H9 (cell line): ENCODE measurements at regions not wholly inside any gene's neighbourhood (a gene's known extent, or its start where the extent isn't known, plus 50 kb on each side); places are given as distances from the start of the nearest gene placed in this dataset.

ENCODE experiments used
- DNase-seq: peaks from one replicate; pipeline ENCODE4 v3.0.0-alpha.2; 2017
- H2AFZ ChIP-seq: one replicate; pipeline ENCODE4 v1.6.1; 2013; ENCODE audit warnings: mild to moderate bottlenecking, low read length, control low read depth, moderate library complexity
- H2AK5ac ChIP-seq: 2 replicates; pipeline ENCODE4 v1.6.1; 2013; ENCODE audit warnings: low read length, control low read depth, mixed read lengths; ENCODE audit not compliant: insufficient read length
- H2BK120ac ChIP-seq: one replicate; pipeline ENCODE4 v1.6.1; 2013; ENCODE audit warnings: low read depth, mild to moderate bottlenecking, low read length, control low read depth, inconsistent platforms; ENCODE audit not compliant: poor library complexity, severe bottlenecking
- H2BK12ac ChIP-seq: 2 replicates; pipeline ENCODE4 v1.6.1; 2013; ENCODE audit warnings: low read length, control low read depth, mixed read lengths, low read depth; ENCODE audit not compliant: insufficient read length
- H2BK15ac ChIP-seq: 2 replicates; pipeline ENCODE4 v1.6.1; 2013; ENCODE audit warnings: low read depth, low read length, control low read depth
- H2BK20ac ChIP-seq: one replicate; pipeline ENCODE4 v1.6.1; 2013; ENCODE audit warnings: low read depth, mild to moderate bottlenecking, low read length, control low read depth, inconsistent platforms; ENCODE audit not compliant: poor library complexity, severe bottlenecking
- H2BK5ac ChIP-seq: 2 replicates; pipeline ENCODE4 v1.6.1; 2013; ENCODE audit warnings: low read length, control low read depth, mixed read lengths; ENCODE audit not compliant: insufficient read length
- H3K14ac ChIP-seq: 2 replicates; pipeline ENCODE4 v1.6.1; 2013; ENCODE audit warnings: low read length, control low read depth; ENCODE audit not compliant: insufficient read depth
- H3K18ac ChIP-seq: 2 replicates; pipeline ENCODE4 v1.6.1; 2013; ENCODE audit warnings: low read depth, mild to moderate bottlenecking, mixed read lengths, low read length, control low read depth; ENCODE audit not compliant: insufficient read length
- H3K23ac ChIP-seq: 2 replicates; pipeline ENCODE4 v1.6.1; 2013; ENCODE audit warnings: low read length, control low read depth, mixed read lengths, low read depth; ENCODE audit not compliant: insufficient read length
- H3K23me2 ChIP-seq: 2 replicates; pipeline ENCODE4 v1.6.1; 2013; ENCODE audit warnings: low read depth, mild to moderate bottlenecking, mixed read lengths, low read length, control low read depth; ENCODE audit not compliant: insufficient read length, poor library complexity, severe bottlenecking
- H3K27ac ChIP-seq: 2 replicates; pipeline ENCODE4 v1.5.1; 2013; ENCODE audit warnings: low read length, control low read depth, mixed read lengths, low read depth; ENCODE audit not compliant: insufficient read length
- H3K27me3 ChIP-seq: 2 replicates; pipeline ENCODE4 v1.6.1; 2013; ENCODE audit warnings: low read length, control low read depth, inconsistent platforms; ENCODE audit not compliant: insufficient read depth
- H3K4ac ChIP-seq: 2 replicates; pipeline ENCODE4 v1.6.1; 2013; ENCODE audit warnings: low read depth, mild to moderate bottlenecking, control low read depth, inconsistent platforms, low read length, moderate library complexity
- H3K4me1 ChIP-seq: 2 replicates; pipeline ENCODE4 v1.6.1; 2013; ENCODE audit warnings: low read length, control low read depth, inconsistent platforms; ENCODE audit not compliant: insufficient read depth
- H3K4me2 ChIP-seq: 2 replicates; pipeline ENCODE4 v1.6.1; 2013; ENCODE audit warnings: low read length, control low read depth, mixed read lengths; ENCODE audit not compliant: insufficient read length, insufficient read depth
- H3K56ac ChIP-seq: 2 replicates; pipeline ENCODE4 v1.6.1; 2013; ENCODE audit warnings: low read depth, mild to moderate bottlenecking, mixed read lengths, low read length, control low read depth; ENCODE audit not compliant: insufficient read length
- H3K79me1 ChIP-seq: 2 replicates; pipeline ENCODE4 v1.6.1; 2013; ENCODE audit warnings: low read depth, mild to moderate bottlenecking, moderate library complexity, low read length, control low read depth, inconsistent platforms; ENCODE audit not compliant: insufficient read depth, poor library complexity, severe bottlenecking
- H3K79me2 ChIP-seq: 2 replicates; pipeline ENCODE4 v1.6.1; 2013; ENCODE audit warnings: low read length, control low read depth, inconsistent platforms; ENCODE audit not compliant: insufficient read depth
- H3K9ac ChIP-seq: 2 replicates; pipeline ENCODE4 v1.6.1; 2013; ENCODE audit warnings: low read length, control low read depth, mixed read lengths; ENCODE audit not compliant: insufficient read length; ENCODE audit errors: extremely low read depth
- H3K9me3 ChIP-seq: one replicate; pipeline ENCODE4 v1.6.1; 2013; ENCODE audit warnings: low read depth, low read length, inconsistent platforms; ENCODE audit not compliant: control insufficient read depth
- H3T11ph ChIP-seq: one replicate; pipeline ENCODE4 v1.6.1; 2013; ENCODE audit warnings: mild to moderate bottlenecking, low read length, control low read depth, inconsistent platforms
- H4K20me1 ChIP-seq: one replicate; pipeline ENCODE4 v1.6.1; 2013; ENCODE audit not compliant: control insufficient read depth, insufficient read length, insufficient read depth
- H4K5ac ChIP-seq: 2 replicates; pipeline ENCODE4 v1.6.1; 2013; ENCODE audit warnings: low read depth, mild to moderate bottlenecking, mixed read lengths, low read length, control low read depth; ENCODE audit not compliant: insufficient read length
- H4K8ac ChIP-seq: replicated peaks from 2 replicates; pipeline ENCODE4 v1.6.1; 2013; ENCODE audit warnings: low read length, control low read depth, mixed read lengths, low read depth; ENCODE audit not compliant: insufficient read length
- H4K91ac ChIP-seq: 2 replicates; pipeline ENCODE4 v1.6.1; 2013; ENCODE audit warnings: low read depth, mild to moderate bottlenecking, moderate library complexity, mixed read lengths, low read length, control low read depth; ENCODE audit not compliant: insufficient read length
- H3K27ac Mint-ChIP-seq, 3 experiments: 2 replicates in 2 of 3; 3 replicates in 1 of 3; pipeline ENCODE4 v1.8.0; 2020 to 2021; ENCODE audit warnings: mixed read lengths in 3 of 3, mild to moderate bottlenecking in 1 of 3, moderate library complexity in 1 of 3
- H3K27me3 Mint-ChIP-seq: 2 replicates; pipeline ENCODE4 v1.8.0; 2021; ENCODE audit warnings: low read depth, mild to moderate bottlenecking, moderate library complexity, mixed read lengths
- H3K36me3 Mint-ChIP-seq, 3 experiments: 2 replicates in 2 of 3; 3 replicates in 1 of 3; pipeline ENCODE4 v1.8.0; 2020 to 2021; ENCODE audit warnings: low read depth in 3 of 3, mixed read lengths in 3 of 3; ENCODE audit not compliant: insufficient read depth in 1 of 3
- H3K4me1 Mint-ChIP-seq, 2 experiments: 2 replicates each; pipeline ENCODE4 v1.8.0; 2020; ENCODE audit warnings: mixed read lengths in 2 of 2
- H3K4me3 Mint-ChIP-seq, 2 experiments: 2 replicates in 1 of 2; 3 replicates in 1 of 2; pipeline ENCODE4 v1.8.0; 2020 to 2021; ENCODE audit warnings: mild to moderate bottlenecking in 2 of 2, mixed read lengths in 2 of 2, moderate library complexity in 1 of 2
- H3K9me3 Mint-ChIP-seq, 2 experiments: 2 replicates in 1 of 2; 3 replicates in 1 of 2; pipeline ENCODE4 v1.8.0; 2020; ENCODE audit warnings: mild to moderate bottlenecking in 2 of 2, mixed read lengths in 2 of 2, moderate library complexity in 1 of 2
- WGBS: extraction: QIAGEN DNeasy Blood & Tissue Kit; methylation state at CpG from one replicate; pipeline ENCODE4 v1.1.7; 2013; ENCODE audit warnings: missing lambda C conversion rate, low lambda C conversion rate, mixed read lengths; ENCODE audit not compliant: insufficient read length; ENCODE audit errors: extremely low coverage; 5-methylcytosine and 5-hydroxymethylcytosine counted together
- TF ChIP-seq, protein P1 (sequence below): fragments of 200-600 bp; sonication (generic); conservative IDR thresholded peaks from 3 replicates; pipeline ENCODE4 v1.8.0; 2021; ENCODE audit warnings: antibody characterized with exemption, mild to moderate bottlenecking

DNA sequence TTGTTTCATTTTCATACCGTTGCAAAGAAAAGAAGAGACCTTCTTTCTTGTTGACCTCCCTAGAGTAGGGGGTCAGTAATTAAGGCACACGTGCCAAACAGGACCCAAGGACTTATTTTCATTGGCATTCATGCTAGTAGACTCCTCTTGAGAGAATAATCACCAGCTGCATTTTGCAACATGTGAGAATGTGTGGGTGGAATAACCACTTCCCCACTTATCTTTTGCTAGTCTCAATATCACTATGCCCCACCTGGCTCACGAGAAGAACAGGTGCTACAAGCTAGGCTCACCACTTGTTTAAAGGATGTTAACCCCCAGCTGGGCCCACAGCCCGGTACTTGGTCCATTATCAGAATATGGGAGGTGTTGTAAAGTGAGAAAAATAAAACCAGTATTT lies 460.7 kb upstream of the MEF2C start:
- DNase-seq = no peak
- Histone ChIP-seq H2BK120ac (no peak overlapping the region), H4K91ac (no peak overlapping the region), H4K8ac (no peak overlapping the region), H4K20me1 (no peaks in the 10 kb centered on the region), H3K9me3 (no peaks in the 10 kb centered on the region), H4K5ac (no peak overlapping the region), H2AK5ac (no peak overlapping the region), H2BK20ac (no peak overlapping the region), H3K4me1 (no peaks in the 10 kb centered on the region; the same call in 1 of the 2 replicates), H3K4ac (no peak overlapping the region), H2BK5ac (no peak overlapping the region), H3K56ac (no peak overlapping the region), H3K79me2 (no peaks in the 10 kb centered on the region), H3K23me2 (no peaks in the 10 kb centered on the region), H2BK15ac (no peak overlapping the region), H3T11ph (no peak overlapping the region), H3K27ac (no peak overlapping the region), H3K23ac (no peak overlapping the region), H2AFZ (no peak overlapping the region), H3K27me3 (no peaks in the 10 kb centered on the region), H3K18ac (no peak overlapping the region), H2BK12ac (no peak overlapping the region), H3K79me1 (no peaks in the 10 kb centered on the region), H3K9ac (no peak overlapping the region), H3K4me2 (no peak overlapping the region), H3K14ac (no peak overlapping the region)
- H3K9me3 Mint-ChIP-seq = no peaks in the 10 kb centered on the region
- no CpG with 5 or more reads among the region's 4 CpGs for WGBS
- H3K27me3 Mint-ChIP-seq = no peaks in the 10 kb centered on the region
- H3K4me1 Mint-ChIP-seq = peaks cover 9% of the 10 kb centered on the region in 2 experiments
- H3K36me3 Mint-ChIP-seq = no peaks in the 10 kb centered on the region
- H3K4me3 Mint-ChIP-seq = no peak overlapping the region
- TF ChIP-seq, protein P1, sequence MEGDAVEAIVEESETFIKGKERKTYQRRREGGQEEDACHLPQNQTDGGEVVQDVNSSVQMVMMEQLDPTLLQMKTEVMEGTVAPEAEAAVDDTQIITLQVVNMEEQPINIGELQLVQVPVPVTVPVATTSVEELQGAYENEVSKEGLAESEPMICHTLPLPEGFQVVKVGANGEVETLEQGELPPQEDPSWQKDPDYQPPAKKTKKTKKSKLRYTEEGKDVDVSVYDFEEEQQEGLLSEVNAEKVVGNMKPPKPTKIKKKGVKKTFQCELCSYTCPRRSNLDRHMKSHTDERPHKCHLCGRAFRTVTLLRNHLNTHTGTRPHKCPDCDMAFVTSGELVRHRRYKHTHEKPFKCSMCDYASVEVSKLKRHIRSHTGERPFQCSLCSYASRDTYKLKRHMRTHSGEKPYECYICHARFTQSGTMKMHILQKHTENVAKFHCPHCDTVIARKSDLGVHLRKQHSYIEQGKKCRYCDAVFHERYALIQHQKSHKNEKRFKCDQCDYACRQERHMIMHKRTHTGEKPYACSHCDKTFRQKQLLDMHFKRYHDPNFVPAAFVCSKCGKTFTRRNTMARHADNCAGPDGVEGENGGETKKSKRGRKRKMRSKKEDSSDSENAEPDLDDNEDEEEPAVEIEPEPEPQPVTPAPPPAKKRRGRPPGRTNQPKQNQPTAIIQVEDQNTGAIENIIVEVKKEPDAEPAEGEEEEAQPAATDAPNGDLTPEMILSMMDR = no peak
- H3K27ac Mint-ChIP-seq = no peak overlapping the region
